Gastrocnemius medialis (tissue), 4 donors: ENCODE measurements at regions not wholly inside any gene's neighbourhood (a gene's known extent, or its start where the extent isn't known, plus 50 kb on each side); places are given as distances from the start of the nearest gene placed in this dataset.

ENCODE experiments used
- CTCF ChIP-seq, 5 experiments: fragments of 450-650 bp in 3 of 5; fragments of 200-600 bp in 2 of 5; sonication (generic) in 2 of 5; IDR thresholded peaks in 4 of 5; conservative IDR thresholded peaks in 1 of 5; 1 replicate in 4 of 5; 2 replicates in 1 of 5; pipeline ENCODE4 v1.5.1; 2016 to 2019; ENCODE audit warnings: antibody characterized with exemption in 5 of 5, mild to moderate bottlenecking in 3 of 5, moderate library complexity in 3 of 5
- POLR2A ChIP-seq, 2 donors: fragments of 450-650 bp; IDR thresholded peaks; one replicate each; pipeline ENCODE4 v1.6.1; 2017; ENCODE audit warnings: antibody characterized with exemption in 2 of 2, mild to moderate bottlenecking in 2 of 2, moderate library complexity in 2 of 2

- no peak for TF ChIP-seq POLR2A (IDR thresholded peaks at IDR 0.05)
- TF ChIP-seq CTCF (IDR thresholded peaks at IDR 0.05 in 4 of 5, conservative IDR thresholded peaks at IDR 0.05 in 1 of 5) = no peak
These were observed 103.3 kb upstream of the ZNF507 start for GRCh38 chr19:32241932-32242710.
